ENCODE measurements at regions not wholly inside any gene's neighbourhood (a gene's known extent, or its start where the extent isn't known, plus 50 kb on each side); places are given as distances from the start of the nearest gene placed in this dataset.

DNA sequence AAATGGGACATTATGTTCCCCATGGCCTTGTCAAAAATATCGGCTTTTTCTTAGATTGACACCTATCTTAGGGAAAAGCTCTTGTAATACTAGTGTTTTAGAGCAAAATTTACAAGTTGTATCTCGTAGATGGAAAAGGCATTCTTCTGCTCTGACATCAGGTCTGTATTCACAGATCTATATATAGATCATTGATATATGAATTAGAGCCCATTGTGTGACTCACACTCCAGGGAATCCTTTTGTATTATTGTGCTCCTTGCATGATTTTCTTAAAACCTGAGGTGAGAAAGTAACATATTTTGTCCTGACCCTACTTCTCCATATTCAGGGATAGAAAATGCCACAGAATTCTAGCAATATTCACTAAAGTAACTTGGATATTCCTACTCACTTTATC lies 1160.8 kb upstream of the B3GALT2 start:
- intact Hi-C loops (cut with DNase I; ENCODE audit: low total_unique reads) = no loop called here

DNA sequence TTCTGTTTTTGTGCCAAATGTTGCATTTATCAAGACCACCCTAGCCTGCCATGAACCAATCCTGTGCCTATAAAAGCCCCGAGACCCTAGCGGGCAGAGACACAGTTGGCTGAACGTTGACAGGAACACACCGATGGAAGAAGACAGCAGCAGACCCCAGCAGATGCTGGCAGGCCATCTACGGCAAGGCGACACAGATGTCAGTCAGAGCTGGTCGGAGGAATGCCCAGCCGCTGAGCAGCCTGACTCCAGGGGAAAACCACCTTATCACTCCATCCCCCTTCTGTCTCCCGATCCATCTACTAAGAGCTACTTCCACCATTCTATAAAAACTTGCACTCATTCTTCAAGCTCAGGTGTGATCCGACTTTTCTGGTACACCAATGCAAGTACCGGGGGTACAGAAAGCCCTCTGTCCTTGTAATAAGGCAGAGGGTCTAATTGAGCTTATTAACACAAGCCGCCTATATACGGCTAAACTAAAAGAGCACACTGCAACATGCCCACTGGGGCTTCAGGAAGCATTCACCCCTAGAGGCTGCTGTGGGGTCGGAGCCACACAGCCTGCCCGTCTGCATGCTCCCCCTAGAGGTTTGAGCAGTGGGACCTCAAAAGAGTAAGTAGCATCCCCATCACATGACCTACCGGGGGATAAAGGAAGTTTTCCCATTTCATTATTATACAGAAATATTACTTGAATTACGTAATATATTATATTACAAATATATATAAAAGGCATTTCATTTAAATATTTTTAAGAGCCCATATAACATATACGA lies 1156.3 kb upstream of the B3GALT2 start:
- TF ChIP-seq, protein P1, sequence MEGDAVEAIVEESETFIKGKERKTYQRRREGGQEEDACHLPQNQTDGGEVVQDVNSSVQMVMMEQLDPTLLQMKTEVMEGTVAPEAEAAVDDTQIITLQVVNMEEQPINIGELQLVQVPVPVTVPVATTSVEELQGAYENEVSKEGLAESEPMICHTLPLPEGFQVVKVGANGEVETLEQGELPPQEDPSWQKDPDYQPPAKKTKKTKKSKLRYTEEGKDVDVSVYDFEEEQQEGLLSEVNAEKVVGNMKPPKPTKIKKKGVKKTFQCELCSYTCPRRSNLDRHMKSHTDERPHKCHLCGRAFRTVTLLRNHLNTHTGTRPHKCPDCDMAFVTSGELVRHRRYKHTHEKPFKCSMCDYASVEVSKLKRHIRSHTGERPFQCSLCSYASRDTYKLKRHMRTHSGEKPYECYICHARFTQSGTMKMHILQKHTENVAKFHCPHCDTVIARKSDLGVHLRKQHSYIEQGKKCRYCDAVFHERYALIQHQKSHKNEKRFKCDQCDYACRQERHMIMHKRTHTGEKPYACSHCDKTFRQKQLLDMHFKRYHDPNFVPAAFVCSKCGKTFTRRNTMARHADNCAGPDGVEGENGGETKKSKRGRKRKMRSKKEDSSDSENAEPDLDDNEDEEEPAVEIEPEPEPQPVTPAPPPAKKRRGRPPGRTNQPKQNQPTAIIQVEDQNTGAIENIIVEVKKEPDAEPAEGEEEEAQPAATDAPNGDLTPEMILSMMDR (IDR thresholded peaks at IDR 0.05) = no peak
- Histone ChIP-seq H3K36me3 (no peaks in the 10 kb centered on the region), H3K4me1 (no peaks in the 10 kb centered on the region), H3K27ac (no peak overlapping the region), H3K4me3 (no peak overlapping the region), H3K9me3 (no peaks in the 10 kb centered on the region), H3K27me3 (no peaks in the 10 kb centered on the region)
- intact Hi-C loops (cut with DNase I; ENCODE audit: low total_unique reads) = no loop called here
- no peak for DNase-seq

More for the DNA sequence above, 1160.8 kb upstream of the B3GALT2 start:
- Histone ChIP-seq H3K4me1 (no peaks in the 10 kb centered on the region), H3K27ac (no peak overlapping the region), H3K27me3 (no peaks in the 10 kb centered on the region), H3K9me3 (no peaks in the 10 kb centered on the region), H3K4me3 (no peak overlapping the region), H3K36me3 (no peaks in the 10 kb centered on the region)
- no peak for DNase-seq
- TF ChIP-seq, protein P1 (IDR thresholded peaks at IDR 0.05) = no peak

DNA sequence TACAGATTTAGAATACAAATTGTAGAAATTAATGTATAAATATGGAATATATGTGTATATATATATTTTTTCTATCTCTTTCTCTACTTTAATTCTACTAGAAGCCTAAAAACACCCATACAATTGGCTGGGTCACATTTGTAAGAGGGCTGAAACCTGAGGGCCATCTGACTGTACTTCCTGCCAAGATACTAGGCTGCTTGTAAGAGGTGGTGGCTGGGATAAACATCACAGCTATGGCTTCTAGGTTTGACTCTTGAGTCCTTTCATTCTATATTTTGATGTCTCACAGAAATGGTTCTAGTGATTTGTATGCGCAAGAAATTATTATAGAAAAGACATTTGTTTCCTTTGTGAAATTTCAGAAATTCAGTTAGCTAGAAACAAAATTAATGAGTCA lies 1155.2 kb upstream of the B3GALT2 start:
- intact Hi-C loops (cut with DNase I; ENCODE audit: low total_unique reads) = no loop called here
- no peaks in the 10 kb centered on the region for H3K27me3 ChIP-seq

DNA sequence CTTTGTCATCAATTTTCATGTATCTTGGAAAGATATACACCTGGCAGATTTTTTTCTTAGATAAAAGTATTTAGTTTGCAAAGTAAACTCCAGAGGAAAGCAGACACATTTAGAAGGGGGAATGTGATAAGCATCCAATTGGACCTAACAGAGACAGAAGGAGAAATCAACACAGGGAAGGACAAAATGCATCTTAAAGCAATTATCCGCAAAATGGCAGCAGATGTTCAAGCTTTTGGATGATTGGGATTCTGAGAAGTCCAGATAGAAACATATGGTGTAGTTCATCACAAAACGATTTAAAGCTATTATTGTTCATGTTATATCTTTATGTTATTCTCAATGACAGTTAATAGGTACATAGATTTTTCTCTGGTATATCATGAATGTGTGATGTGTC lies 1153.1 kb upstream of the B3GALT2 start:
- Histone ChIP-seq H3K4me1 (no peaks in the 10 kb centered on the region), H3K4me3 (no peak overlapping the region), H3K27ac (no peak overlapping the region), H3K27me3 (no peaks in the 10 kb centered on the region), H3K9me3 (no peaks in the 10 kb centered on the region), H3K36me3 (no peaks in the 10 kb centered on the region)
- intact Hi-C loops (cut with DNase I; ENCODE audit: low total_unique reads) = no loop called here
- DNase-seq = no peak
- TF ChIP-seq, protein P1 (IDR thresholded peaks at IDR 0.05) = no peak

More for the DNA sequence above, 1155.2 kb upstream of the B3GALT2 start:
- DNase-seq = no peak
- Histone ChIP-seq H3K36me3 (no peaks in the 10 kb centered on the region), H3K4me1 (no peaks in the 10 kb centered on the region), H3K27ac (no peak overlapping the region), H3K9me3 (no peaks in the 10 kb centered on the region), H3K4me3 (no peak overlapping the region)
- TF ChIP-seq, protein P1 (IDR thresholded peaks at IDR 0.05) = no peak

DNA sequence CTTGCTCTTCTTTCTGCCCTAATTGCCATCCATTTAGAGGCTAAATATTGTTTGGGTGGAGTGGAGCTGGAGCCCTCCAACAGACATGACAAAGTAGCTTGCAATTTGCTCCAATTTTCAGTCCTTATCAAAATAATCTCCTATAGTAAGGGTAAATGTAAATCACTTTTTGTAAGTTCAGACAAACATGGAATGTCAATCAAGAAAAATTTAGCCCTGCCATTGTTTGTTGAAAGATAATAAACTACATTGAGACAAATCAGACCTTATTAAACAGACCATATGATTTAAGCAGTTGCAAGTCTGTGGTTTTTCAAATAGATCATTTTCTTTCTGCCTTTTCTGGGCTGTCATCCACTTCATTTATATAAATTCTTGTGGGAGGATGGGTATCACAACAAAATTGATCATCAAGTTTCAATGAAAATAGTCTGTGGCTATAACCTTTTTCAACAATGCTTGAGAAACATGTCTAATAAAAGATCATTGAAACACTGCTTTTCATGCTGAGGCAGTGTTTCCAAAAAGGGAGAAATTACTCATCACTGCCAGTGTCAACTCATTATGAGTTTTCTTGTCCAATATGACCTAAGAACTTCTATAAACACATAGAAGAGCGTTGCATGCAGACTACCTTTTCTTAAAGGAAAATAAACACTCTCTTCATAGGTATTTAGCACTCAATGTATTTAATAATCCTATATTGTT lies 1152.0 kb upstream of the B3GALT2 start:
- DNase-seq = no peak
- no peaks in the 10 kb centered on the region for H3K27me3 ChIP-seq
- H3K36me3 ChIP-seq = no peaks in the 10 kb centered on the region
- H3K27ac ChIP-seq = no peak overlapping the region
- no peaks in the 10 kb centered on the region for H3K4me1 ChIP-seq
- H3K4me3 ChIP-seq = no peak overlapping the region
- TF ChIP-seq, protein P1 (IDR thresholded peaks at IDR 0.05) = no peak
- no peaks in the 10 kb centered on the region for H3K9me3 ChIP-seq
- intact Hi-C loops (cut with DNase I; ENCODE audit: low total_unique reads) = no loop called here

Measured in tibial artery (tissue), 4 donors.